ENCODE measurements at regions not wholly inside any gene's neighbourhood (a gene's known extent, or its start where the extent isn't known, plus 50 kb on each side); places are given as distances from the start of the nearest gene placed in this dataset.

GRCh38 chr3:28824316-28824715 lies 456.6 kb upstream of the RBMS3 start:
- TF ChIP-seq RAD21 (IDR thresholded peaks at IDR 0.05; ENCODE audit: low read depth) (no peak), POLR2A (IDR thresholded peaks at IDR 0.05; ENCODE audit: borderline replicate concordance, extremely low read depth, insufficient read depth, insufficient read length) (no peak), CEBPB (IDR thresholded peaks at IDR 0.05; ENCODE audit: low read depth) (no peak), POLR2AphosphoS5 (IDR thresholded peaks at IDR 0.05; ENCODE audit: low read depth, low read length) (no peak), SRF (IDR thresholded peaks at IDR 0.05; ENCODE audit: low read depth) (no peak), FOSL1 (IDR thresholded peaks at IDR 0.05; ENCODE audit: low read depth) (no peak), ELF1 (IDR thresholded peaks at IDR 0.05; ENCODE audit: borderline replicate concordance, low read depth) (no peak), YY1 (IDR thresholded peaks at IDR 0.05; ENCODE audit: extremely low read depth, insufficient replicate concordance, low read depth, low read length) (no peak), EGR1 (IDR thresholded peaks at IDR 0.05; ENCODE audit: low read depth) (no peak), SP1 (IDR thresholded peaks at IDR 0.05; ENCODE audit: low read depth) (no peak), SIN3A (IDR thresholded peaks at IDR 0.05; ENCODE audit: low read depth) (no peak), CBX3 (IDR thresholded peaks at IDR 0.05; ENCODE audit: low read depth) (no peak), MAX (IDR thresholded peaks at IDR 0.05) (no peak), ZFX (IDR thresholded peaks at IDR 0.05) (no peak), ZNF274 (IDR thresholded peaks at IDR 0.05; ENCODE audit: low read depth, low read length) (no peak), TCF7L2 (IDR thresholded peaks at IDR 0.05; ENCODE audit: borderline replicate concordance, extremely low read depth, insufficient read depth, insufficient read length) (no peak), ATF3 (IDR thresholded peaks at IDR 0.05) (no peak), EZH2phosphoT487 (IDR thresholded peaks at IDR 0.05; ENCODE audit: borderline replicate concordance) (no peak), EZH2 (IDR thresholded peaks at IDR 0.05) (no peak), JUND (IDR thresholded peaks at IDR 0.05) (no peak)
- no peaks in the 10 kb centered on the region for H3K9me3 ChIP-seq (ENCODE audit: control insufficient read depth in 1 of 2, insufficient read depth in 1 of 2, low read depth in 1 of 2, low read length in 2 of 2)
- H3K4me3 ChIP-seq (replicated peaks in 1 of 2; ENCODE audit: low read depth in 1 of 2, low read length in 2 of 2): no peak overlapping the region
- H2AFZ ChIP-seq (ENCODE audit: low read depth, low read length, poor library complexity, severe bottlenecking): no peak overlapping the region
- POLR2A ChIA-PET: no interaction called here
- H4K20me1 ChIP-seq (ENCODE audit: insufficient read depth): no peaks in the 10 kb centered on the region
- BruUV-seq (replicated peaks): no TSS peak
- H3K9me2 ChIP-seq (ENCODE audit: insufficient read depth): no peaks in the 10 kb centered on the region
- ATAC-seq: no peak
- CTCF ChIA-PET: no interaction called here
- no peak overlapping the region for H3K4me2 ChIP-seq (ENCODE audit: low read length)
- H3K9ac ChIP-seq (ENCODE audit: low read length): no peak overlapping the region
- RAD21 ChIA-PET (ENCODE audit: low non-redundant PET in 1 of 2, low total read pairs in 2 of 2, uncharacterized antibody in 2 of 2, unreplicated experiment in 2 of 2): no interaction called here
- H3K36me3 ChIP-seq (ENCODE audit: control insufficient read depth in 1 of 2, insufficient read depth in 2 of 2, low read length in 2 of 2): no peaks in the 10 kb centered on the region
- H3K4me1 ChIP-seq (ENCODE audit: control insufficient read depth in 1 of 2, insufficient read depth in 2 of 2, low read length in 2 of 2): no peaks in the 10 kb centered on the region
- no peak for DNase-seq (ENCODE audit: low read depth, low spot score)
- H3K79me2 ChIP-seq (ENCODE audit: insufficient read depth, low read length): no peaks in the 10 kb centered on the region
- H3K27ac ChIP-seq (ENCODE audit: low read depth, low read length): no peak overlapping the region
- intact Hi-C loops (cut with micrococcal nuclease): no loop called here
- no peaks in the 10 kb centered on the region for H3K27me3 ChIP-seq (ENCODE audit: insufficient read depth, low read length)

Data from HCT116 (cell line).